ENCODE measurements at regions not wholly inside any gene's neighbourhood (a gene's known extent, or its start where the extent isn't known, plus 50 kb on each side); places are given as distances from the start of the nearest gene placed in this dataset.

GRCh38 chr1:29638281-29638680 is 402.0 kb downstream of the PTPRU start:
- no peak for TF ChIP-seq POLR2A (IDR thresholded peaks at IDR 0.05)
- no peak for TF ChIP-seq CTCF (IDR thresholded peaks at IDR 0.05 in 4 of 5, conservative IDR thresholded peaks at IDR 0.05 in 1 of 5)

All from gastrocnemius medialis (tissue), 4 donors.